Thyroid gland (tissue), 4 donors: ENCODE measurements at regions not wholly inside any gene's neighbourhood (a gene's known extent, or its start where the extent isn't known, plus 50 kb on each side); places are given as distances from the start of the nearest gene placed in this dataset.

ENCODE experiments used
- POLR2A ChIP-seq, 2 donors: fragments of 450-650 bp; IDR thresholded peaks; one replicate each; pipeline ENCODE4 v1.6.1; 2017; ENCODE audit warnings: antibody characterized with exemption in 2 of 2, mild to moderate bottlenecking in 2 of 2, moderate library complexity in 1 of 2
- TF ChIP-seq, protein P1 (sequence below), 6 experiments: fragments of 200-600 bp in 3 of 6; fragments of 450-650 bp in 3 of 6; sonication (generic) in 3 of 6; IDR thresholded peaks; one replicate each; pipeline ENCODE4 v1.5.1; 2016 to 2019; ENCODE audit warnings: antibody characterized with exemption in 6 of 6, mild to moderate bottlenecking in 2 of 6, inconsistent platforms in 1 of 6, moderate library complexity in 1 of 6

DNA sequence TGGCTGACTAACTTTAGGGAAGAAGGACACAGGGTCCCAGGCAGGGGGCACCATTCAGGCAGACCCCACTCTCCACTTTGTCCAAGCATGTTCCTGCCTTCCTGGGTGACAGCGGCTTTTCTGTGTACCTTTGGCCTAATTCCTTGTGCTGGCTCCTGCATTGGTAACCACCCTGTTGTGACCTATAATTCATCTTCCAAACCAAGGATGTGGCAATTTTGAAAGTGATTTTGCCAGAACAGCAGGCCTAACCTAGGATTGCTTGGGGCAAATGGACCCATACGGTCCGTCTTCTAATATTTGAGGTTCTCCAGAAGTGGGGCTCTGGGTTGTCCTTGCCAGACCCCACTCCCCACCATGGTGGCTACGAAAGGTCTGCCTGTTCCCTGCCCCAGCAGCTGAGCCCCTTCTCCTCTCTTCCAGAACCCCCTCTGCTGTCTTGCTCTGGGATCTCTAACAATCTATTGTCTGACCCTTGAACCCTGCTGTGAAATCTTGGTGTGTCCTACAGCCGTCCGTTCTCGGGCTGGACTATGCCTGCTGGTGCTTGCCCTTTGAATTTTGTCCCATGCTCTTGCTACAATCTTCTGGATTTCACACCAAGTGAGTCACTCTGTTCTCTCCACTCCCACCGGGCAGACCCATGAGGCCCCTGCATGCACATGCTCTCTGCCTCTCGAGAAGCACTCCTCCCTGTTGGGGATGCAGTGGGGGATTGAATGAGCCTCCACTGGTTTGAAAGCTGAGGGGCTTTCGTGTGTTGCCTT lies 316.0 kb downstream of the CXCL12 start:
- TF ChIP-seq, protein P1, sequence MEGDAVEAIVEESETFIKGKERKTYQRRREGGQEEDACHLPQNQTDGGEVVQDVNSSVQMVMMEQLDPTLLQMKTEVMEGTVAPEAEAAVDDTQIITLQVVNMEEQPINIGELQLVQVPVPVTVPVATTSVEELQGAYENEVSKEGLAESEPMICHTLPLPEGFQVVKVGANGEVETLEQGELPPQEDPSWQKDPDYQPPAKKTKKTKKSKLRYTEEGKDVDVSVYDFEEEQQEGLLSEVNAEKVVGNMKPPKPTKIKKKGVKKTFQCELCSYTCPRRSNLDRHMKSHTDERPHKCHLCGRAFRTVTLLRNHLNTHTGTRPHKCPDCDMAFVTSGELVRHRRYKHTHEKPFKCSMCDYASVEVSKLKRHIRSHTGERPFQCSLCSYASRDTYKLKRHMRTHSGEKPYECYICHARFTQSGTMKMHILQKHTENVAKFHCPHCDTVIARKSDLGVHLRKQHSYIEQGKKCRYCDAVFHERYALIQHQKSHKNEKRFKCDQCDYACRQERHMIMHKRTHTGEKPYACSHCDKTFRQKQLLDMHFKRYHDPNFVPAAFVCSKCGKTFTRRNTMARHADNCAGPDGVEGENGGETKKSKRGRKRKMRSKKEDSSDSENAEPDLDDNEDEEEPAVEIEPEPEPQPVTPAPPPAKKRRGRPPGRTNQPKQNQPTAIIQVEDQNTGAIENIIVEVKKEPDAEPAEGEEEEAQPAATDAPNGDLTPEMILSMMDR (IDR thresholded peaks at IDR 0.05), result no peak
- no peak for TF ChIP-seq POLR2A (IDR thresholded peaks at IDR 0.05)
